GM21529 (cell line): ENCODE measurements at regions not wholly inside any gene's neighbourhood (a gene's known extent, or its start where the extent isn't known, plus 50 kb on each side); places are given as distances from the start of the nearest gene placed in this dataset.
"Not testable (repeated sequence)": the region's sequence is repeated elsewhere in the genome, so short reads cannot be mapped to it uniquely, and the experiment has no call there.

Experiments used
- ATAC-seq: cut with Tn5 transposase; IDR thresholded peaks from one replicate; pipeline ENCODE4 v1.9.1; 2021; ENCODE audit not compliant: unreplicated experiment

DNA sequence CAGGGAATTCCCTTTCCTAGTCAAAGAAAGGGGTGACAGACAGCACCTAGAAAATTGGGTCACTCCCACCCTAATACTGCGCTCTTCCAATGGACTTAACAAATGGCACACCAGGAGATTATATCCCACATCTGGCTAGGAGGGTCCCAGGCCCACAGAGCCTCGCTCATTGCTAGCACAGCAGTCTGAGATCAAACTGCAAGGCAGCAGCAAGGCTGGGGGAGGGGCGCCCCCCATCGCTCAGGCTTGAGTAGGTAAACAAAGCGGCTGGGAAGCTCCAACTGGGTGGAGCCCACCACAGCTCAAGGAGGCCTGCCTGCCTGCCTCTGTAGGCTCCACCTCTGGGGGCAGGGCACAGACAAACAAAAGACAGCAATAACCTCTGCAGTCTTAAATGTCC is 1043.9 kb upstream of the GRIA3 start:
- not testable (repeated sequence) for ATAC-seq

GRCh38 chrX:122154019-122154418 is 1030.1 kb upstream of the GRIA3 start:
- no peak for ATAC-seq

GRCh38 chrX:122168241-122168640 is 1015.8 kb upstream of the GRIA3 start:
- ATAC-seq = no peak

- ATAC-seq = no peak
Observed at GRCh38 chrX:122184791-122185190, 999.3 kb upstream of the GRIA3 start.

DNA sequence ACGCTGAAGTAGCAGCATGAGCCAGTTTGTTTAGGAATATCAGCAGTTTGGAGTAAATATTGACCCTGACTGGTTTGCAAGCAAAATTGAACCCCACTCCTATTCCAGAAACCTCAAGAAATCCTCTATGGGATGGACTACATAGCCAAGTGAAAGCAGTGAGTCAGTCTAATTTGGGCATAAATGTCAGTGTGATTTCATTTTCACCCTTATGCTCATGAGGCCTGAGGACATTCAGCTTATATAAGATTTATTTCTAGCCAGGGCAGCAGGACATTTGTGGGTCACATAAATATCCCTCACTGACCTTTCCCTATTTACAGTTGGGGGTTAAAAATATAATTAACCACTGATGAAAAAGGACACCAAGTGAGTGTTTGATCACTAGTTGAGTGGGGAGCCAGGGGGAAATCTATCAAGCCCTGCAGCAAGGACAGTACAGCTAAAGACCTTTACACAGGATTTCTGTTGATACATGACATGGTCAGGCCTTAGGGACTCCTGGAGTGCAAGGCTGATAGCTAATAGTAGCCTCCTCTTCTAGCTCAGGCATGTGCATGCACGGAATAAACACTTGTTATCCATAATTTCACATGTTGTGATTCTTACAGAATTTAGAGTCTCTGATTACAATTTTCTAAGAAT is 996.9 kb upstream of the GRIA3 start:
- ATAC-seq = no peak

- ATAC-seq = no peak
Observed at GRCh38 chrX:122188751-122189150, 995.3 kb upstream of the GRIA3 start.

GRCh38 chrX:122196343-122196742 is 987.7 kb upstream of the GRIA3 start:
- ATAC-seq = no peak

DNA sequence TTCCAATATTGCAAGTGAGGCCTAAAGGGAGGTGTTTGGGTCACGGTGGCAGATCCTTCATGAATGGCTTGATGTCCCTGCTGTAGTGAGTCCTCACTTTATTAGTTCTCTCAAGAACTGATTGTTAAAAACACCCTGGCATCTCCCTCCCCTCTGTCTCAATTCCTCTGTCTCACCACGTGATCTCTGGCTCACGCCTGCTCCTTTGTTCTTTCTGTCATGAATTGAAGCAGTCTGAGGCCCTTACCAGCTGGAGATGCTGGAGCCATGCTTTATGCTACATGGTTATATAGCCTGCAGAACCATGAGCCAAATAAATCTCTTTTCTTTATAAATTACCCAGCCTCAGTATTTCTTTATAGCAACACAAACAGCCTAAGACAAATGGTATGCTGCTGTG is 980.7 kb upstream of the GRIA3 start:
- ATAC-seq = no peak

- ATAC-seq = no peak
Observed at GRCh38 chrX:122218666-122219065, 965.4 kb upstream of the GRIA3 start.

- ATAC-seq = no peak
Observed at GRCh38 chrX:122219226-122219625, 964.9 kb upstream of the GRIA3 start.

DNA sequence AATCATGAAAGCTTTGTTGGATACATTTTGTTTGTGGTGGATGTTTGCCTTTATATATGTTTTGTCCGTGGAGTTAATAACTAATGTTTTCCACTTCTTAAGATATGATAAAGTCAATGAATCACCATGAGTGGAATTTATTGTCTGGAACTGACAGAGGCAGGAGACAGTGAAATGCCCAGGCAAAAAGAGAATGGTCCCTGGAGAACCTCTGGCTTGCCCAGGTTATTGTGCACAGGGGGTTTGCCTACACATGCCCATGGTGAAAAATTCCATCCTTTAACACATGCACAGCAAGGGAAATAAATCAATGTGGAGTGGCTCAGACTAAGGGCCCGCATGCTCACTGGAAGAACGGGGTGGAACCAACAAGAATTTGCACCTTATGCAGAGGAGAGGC is 964.3 kb upstream of the GRIA3 start:
- no peak for ATAC-seq

- no peak for ATAC-seq
Observed at GRCh38 chrX:122220644-122221373, 963.3 kb upstream of the GRIA3 start.

- not testable (repeated sequence) for ATAC-seq
Observed at GRCh38 chrX:122221810-122222209, 962.3 kb upstream of the GRIA3 start.

DNA sequence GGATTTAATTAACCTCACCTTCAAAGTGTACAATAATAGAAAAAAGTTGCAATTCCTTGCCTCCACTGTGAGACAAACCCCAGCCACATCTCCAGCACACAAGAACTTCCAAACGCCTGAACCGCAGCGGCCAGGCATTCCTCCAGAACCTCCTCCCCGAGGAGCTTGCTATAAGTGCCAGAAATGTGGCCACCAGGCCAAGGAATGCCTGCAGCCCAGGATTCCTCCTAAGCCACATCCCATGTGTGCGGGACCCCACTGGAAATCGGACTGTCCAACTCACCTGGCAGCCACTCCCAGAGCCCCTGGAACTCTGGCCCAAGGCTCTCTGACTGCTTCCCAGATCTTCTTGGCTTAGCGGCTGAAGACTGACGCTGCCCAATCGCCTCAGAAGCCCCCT is 959.9 kb upstream of the GRIA3 start:
- ATAC-seq = not testable (repeated sequence)

- ATAC-seq = no peak
Observed at GRCh38 chrX:122238801-122239200, 945.3 kb upstream of the GRIA3 start.

- ATAC-seq = no peak
Observed at GRCh38 chrX:122241959-122242358, 942.1 kb upstream of the GRIA3 start.

GRCh38 chrX:122244080-122244479 is 940.0 kb upstream of the GRIA3 start:
- no peak for ATAC-seq

DNA sequence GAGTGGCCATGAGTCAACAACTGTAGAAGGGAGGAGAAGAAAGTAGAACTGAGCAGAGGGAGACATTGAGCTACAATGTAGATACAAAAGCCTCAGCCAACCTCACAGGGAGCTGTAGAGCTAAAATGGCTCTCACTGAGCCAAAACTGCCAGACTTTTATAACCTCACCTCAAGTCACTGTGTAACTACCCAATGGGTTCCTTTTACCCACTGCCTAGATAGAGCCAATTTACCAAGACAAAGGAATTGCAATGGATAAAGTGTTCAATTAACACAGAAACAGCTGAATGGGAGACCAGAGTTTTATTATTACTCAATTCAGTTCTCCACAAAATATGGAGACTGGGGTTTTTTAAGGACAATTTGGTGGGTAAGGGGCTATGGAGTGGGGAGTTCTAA is 938.9 kb upstream of the GRIA3 start:
- no peak for ATAC-seq

GRCh38 chrX:122245943-122246342 is 938.1 kb upstream of the GRIA3 start:
- no peak for ATAC-seq

GRCh38 chrX:122246937-122247336 is 937.1 kb upstream of the GRIA3 start:
- ATAC-seq = no peak

DNA sequence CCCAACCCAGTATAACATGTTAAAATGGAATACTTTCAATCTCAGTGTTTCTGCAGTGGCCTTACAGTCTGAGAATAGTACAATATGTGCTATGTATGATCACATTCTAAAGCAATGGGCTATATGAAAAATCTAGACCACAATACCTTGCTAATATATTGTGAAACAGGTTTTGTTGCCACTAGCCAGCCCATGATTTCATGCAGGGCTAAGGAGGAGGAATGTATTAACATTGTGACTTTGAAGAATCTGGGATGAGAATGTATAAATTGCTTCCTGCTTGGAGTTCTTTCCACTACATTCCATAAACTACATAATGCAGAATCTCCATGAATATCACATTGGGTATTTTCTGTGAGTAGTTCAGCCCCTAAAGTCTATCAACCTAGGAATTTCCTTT is 935.4 kb upstream of the GRIA3 start:
- ATAC-seq = no peak

DNA sequence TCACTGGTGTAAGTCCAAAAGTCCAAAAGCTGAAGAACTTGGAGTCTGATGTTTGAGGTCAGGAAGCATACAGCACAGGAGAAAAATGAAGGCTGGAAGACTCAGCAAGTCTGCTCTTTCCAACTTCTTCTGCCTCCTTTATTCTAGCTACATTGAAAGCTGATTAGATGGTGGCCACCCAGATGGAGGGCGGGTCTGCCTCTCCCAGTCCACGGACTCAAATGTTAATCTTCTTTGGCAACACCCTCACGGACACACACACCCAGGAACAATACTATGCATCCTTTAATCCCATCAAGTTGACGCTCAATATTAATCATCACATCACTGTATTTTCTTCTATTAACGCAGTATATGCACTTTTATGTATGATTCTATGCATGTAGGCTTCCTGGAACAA is 931.6 kb upstream of the GRIA3 start:
- no peak for ATAC-seq

DNA sequence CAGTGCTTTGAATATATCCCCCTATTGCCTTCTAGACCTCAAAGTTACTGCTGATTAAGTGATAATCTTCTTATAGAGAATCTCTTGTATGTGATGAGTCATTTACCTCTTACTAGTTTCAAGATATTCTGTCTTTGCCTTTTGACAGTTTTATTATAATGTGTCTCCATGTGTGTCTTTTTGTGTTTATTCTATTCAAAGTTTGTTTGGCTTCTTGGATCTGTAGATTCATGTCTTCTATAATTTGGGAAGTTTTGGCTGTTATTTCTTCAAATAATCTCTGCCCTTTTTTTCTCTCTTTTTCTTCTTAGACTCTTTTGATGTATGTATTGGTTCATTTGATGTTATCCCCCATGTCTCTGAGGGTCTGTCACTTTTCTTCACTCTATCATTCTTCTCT is 915.7 kb upstream of the GRIA3 start:
- no peak for ATAC-seq
